Kidney (tissue), 13 donors: ENCODE measurements at regions not wholly inside any gene's neighbourhood (a gene's known extent, or its start where the extent isn't known, plus 50 kb on each side); places are given as distances from the start of the nearest gene placed in this dataset.

ENCODE experiments used
- DNase-seq, 5 donors: peaks; one replicate each; pipeline ENCODE4 v3.0.0-alpha.2; 2013 to 2020
- FAIRE-seq: peaks from 2 replicates; lab custom pipeline; 2012; peaks lifted over from hg19 to GRCh38; lab: Jason Lieb, UNC
- H3K27ac ChIP-seq, 2 donors: one replicate each; pipeline ENCODE4 v1.7.0; 2013; ENCODE audit warnings: low read depth in 2 of 2, low read length in 2 of 2, inconsistent platforms in 1 of 2
- H3K27me3 ChIP-seq: one replicate; pipeline ENCODE4 v1.7.1; 2013; ENCODE audit warnings: low read length, inconsistent platforms; ENCODE audit not compliant: control insufficient read depth, insufficient read depth
- H3K36me3 ChIP-seq, 3 donors: one replicate each; pipeline versions ENCODE4 v1.7.0 to v1.7.1; 2013; ENCODE audit warnings: low read length in 3 of 3, control low read depth in 1 of 3, inconsistent platforms in 1 of 3; ENCODE audit not compliant: insufficient read depth in 3 of 3, control insufficient read depth in 2 of 3
- H3K4me1 ChIP-seq, 3 donors: one replicate each; pipeline versions ENCODE4 v1.7.0 to v1.7.1; 2013; ENCODE audit warnings: low read length in 3 of 3, inconsistent platforms in 1 of 3, low read depth in 1 of 3; ENCODE audit not compliant: control insufficient read depth in 2 of 3, insufficient read depth in 2 of 3
- H3K4me3 ChIP-seq, 3 donors: one replicate each; pipeline versions ENCODE4 v1.7.0 to v1.8.1; 2013; ENCODE audit warnings: low read length in 3 of 3, control low read depth in 1 of 3, inconsistent platforms in 1 of 3
- H3K9ac ChIP-seq, 3 donors: one replicate each; pipeline versions ENCODE4 v1.7.0 to v1.7.1; 2013; ENCODE audit warnings: low read length in 3 of 3, control low read depth in 1 of 3, inconsistent platforms in 1 of 3
- H3K9me3 ChIP-seq, 3 donors: one replicate each; pipeline versions ENCODE4 v1.7.0 to v1.7.1; 2013; ENCODE audit warnings: low read length in 3 of 3, control low read depth in 1 of 3, inconsistent platforms in 1 of 3; ENCODE audit not compliant: control insufficient read depth in 2 of 3, insufficient read depth in 1 of 3
- CTCF ChIP-seq: IDR thresholded peaks from 3 replicates; pipeline ENCODE4 v1.5.1; 2012; ENCODE audit warnings: mild to moderate bottlenecking, moderate library complexity, borderline replicate concordance; ENCODE audit not compliant: insufficient read depth; ENCODE audit errors: extremely low read depth
- intact Hi-C: fragments of 100-400 bp; cut with DNase I; formaldehyde crosslinking; loops from one replicate; pipeline ENCODE4 v1.11.1; 2022
- donor health status: control.
- donor health status: control.
- donor health status: control.
- donor health status: control.
- donor health status: control.
- donor health status: DM: yes; HTN: yes; CAD: no.
- donor health status: Normal renal cell carcinoma (clear cell type).

GRCh38 chr14:22412926-22413411 lies 176.1 kb downstream of the DAD1 start:
- intact Hi-C loops: no loop called here
- DNase-seq (no peak), FAIRE-seq (no peak)
- TF ChIP-seq CTCF: no peak
- Histone ChIP-seq H3K9me3 (no peaks in the 10 kb centered on the region), H3K4me1 (no peaks in the 10 kb centered on the region), H3K4me3 (no peak overlapping the region), H3K9ac (no peak overlapping the region), H3K36me3 (no peaks in the 10 kb centered on the region), H3K27me3 (no peaks in the 10 kb centered on the region), H3K27ac (no peak overlapping the region)

GRCh38 chr14:22411398-22412055 lies 177.5 kb downstream of the DAD1 start:
- Histone ChIP-seq H3K4me1 (no peaks in the 10 kb centered on the region), H3K27ac (no peak overlapping the region), H3K9me3 (no peaks in the 10 kb centered on the region), H3K4me3 (no peak overlapping the region), H3K9ac (no peak overlapping the region), H3K27me3 (no peaks in the 10 kb centered on the region), H3K36me3 (no peaks in the 10 kb centered on the region)
- no peak for TF ChIP-seq CTCF
- no peak for DNase-seq
- no peak for FAIRE-seq
- intact Hi-C loops: no loop called here

- H3K27me3 ChIP-seq: no peaks in the 10 kb centered on the region
- no peak overlapping the region for H3K27ac ChIP-seq
- H3K36me3 ChIP-seq: no peaks in the 10 kb centered on the region
- no peak overlapping the region for H3K9ac ChIP-seq
- DNase-seq (no peak), FAIRE-seq (no peak)
- H3K4me3 ChIP-seq: no peak overlapping the region
- H3K9me3 ChIP-seq: no peaks in the 10 kb centered on the region
- TF ChIP-seq CTCF: no peak
- H3K4me1 ChIP-seq: no peaks in the 10 kb centered on the region
- intact Hi-C loops: no loop called here
Observed at GRCh38 chr14:22410497-22410896, 178.5 kb downstream of the DAD1 start.

- no peaks in the 10 kb centered on the region for H3K36me3 ChIP-seq
- H3K27me3 ChIP-seq: no peaks in the 10 kb centered on the region
- no peak overlapping the region for H3K27ac ChIP-seq
- no peak overlapping the region for H3K4me3 ChIP-seq
- no peaks in the 10 kb centered on the region for H3K4me1 ChIP-seq
- DNase-seq (no peak), FAIRE-seq (no peak)
- intact Hi-C loops: no loop called here
- no peak for TF ChIP-seq CTCF
- no peak overlapping the region for H3K9ac ChIP-seq
- H3K9me3 ChIP-seq: no peaks in the 10 kb centered on the region
Observed at GRCh38 chr14:22409006-22409405, 180.0 kb downstream of the DAD1 start.
